Heart left ventricle (tissue), 16 donors: ENCODE measurements at regions not wholly inside any gene's neighbourhood (a gene's known extent, or its start where the extent isn't known, plus 50 kb on each side); places are given as distances from the start of the nearest gene placed in this dataset.
"Not testable (repeated sequence)": the region's sequence is repeated elsewhere in the genome, so short reads cannot be mapped to it uniquely, and the experiment has no call there.

Experiments
- ATAC-seq, 4 donors: fragments of 200-7000 bp; cut with Tn5 transposase; one replicate each; pipeline ENCODE4 v1.9.1; 2020 to 2022; ENCODE audit warnings: moderate library complexity in 4 of 4, mild to moderate bottlenecking in 3 of 4, moderate number of reproducible peaks in 1 of 4
- DNase-seq, 5 donors: peaks; one replicate each; pipeline ENCODE4 v3.0.0-alpha.2; 2020
- H3K27ac ChIP-seq, 12 donors: fragments of 200-600 bp; sonication (generic) in 4 of 12; one replicate each; pipeline versions ENCODE4 v1.5.0 to v1.8.0; 2016 to 2022; ENCODE audit warnings: mild to moderate bottlenecking in 2 of 12
- H3K27me3 ChIP-seq, 9 donors: fragments of 200-600 bp; sonication (generic) in 2 of 9; one replicate each; pipeline versions ENCODE4 v1.5.1 to v1.8.0; 2016 to 2022; ENCODE audit warnings: mild to moderate bottlenecking in 3 of 9
- H3K36me3 ChIP-seq, 9 donors: fragments of 200-600 bp; sonication (generic) in 2 of 9; one replicate each; pipeline versions ENCODE4 v1.5.0 to v1.8.0; 2018 to 2022; ENCODE audit warnings: mild to moderate bottlenecking in 2 of 9
- H3K4me1 ChIP-seq, 12 donors: fragments of 200-600 bp; sonication (generic) in 4 of 12; one replicate each; pipeline versions ENCODE4 v1.5.0 to v1.8.0; 2016 to 2022; ENCODE audit warnings: mild to moderate bottlenecking in 3 of 12
- H3K4me3 ChIP-seq, 12 donors: fragments of 200-600 bp; sonication (generic) in 4 of 12; one replicate each; pipeline versions ENCODE4 v1.5.0 to v1.8.0; 2017 to 2022; ENCODE audit warnings: mild to moderate bottlenecking in 9 of 12, moderate library complexity in 4 of 12
- H3K9me3 ChIP-seq, 12 donors: fragments of 200-600 bp; sonication (generic) in 4 of 12; one replicate each; pipeline versions ENCODE4 v1.5.0 to v1.8.0; 2016 to 2022; ENCODE audit warnings: mild to moderate bottlenecking in 1 of 12
- WGBS, 4 donors: extraction: QIAGEN DNeasy Blood & Tissue Kit in 2 of 4; methylation state at CpG; one replicate each; pipeline versions ENCODE4 v1.1.5 to v1.1.7; 2013 to 2018; 5-methylcytosine and 5-hydroxymethylcytosine counted together
- intact Hi-C, 10 donors: fragments of 100-400 bp; cut with DNase I; formaldehyde crosslinking; loops; one replicate each; pipeline versions ENCODE4 v1.11.1 to v1.14.2; 2022
- donor health status: ischemic (EF 13 %, LVEDD 7.1; RV severe dilation, severe dysfunction).
- donor health status: healthy with polysubstance abuse.
- donor health status: DM: no; HTN: yes; CAD: no.
- donor health status: DM: no; HTN: no; CAD: no.
- donor health status: ischemic (EF 25% LVEDD 6.9; RV normal size, moderate dysfunction).
- donor health status: ischemic (EF 25% LVEDD 5.7; RV mildly dilated, moderate dysfunction).
- donor health status: healthy.
- donor health status: DM: yes; HTN: yes; CAD: no.
- donor health status: ischemic (EF 35%, LVEDD 5.7; RV mildly dilated, moderate dysfunction).
- donor health status: nonischemic (EF 11% LVEDD 7.7; RV severe dilation, severe dysfunction).
- donor health status: DM: yes; HTN: yes; CAD: no.
- donor health status: PGD.
- donor health status: ischemic (EF 29% LVEDD 5.4; RV normal size, mild dysfunction).
- donor health status: nonischemic (EF 23%, LVEDD 6.1; RV moderate dilation, normal function).

DNA sequence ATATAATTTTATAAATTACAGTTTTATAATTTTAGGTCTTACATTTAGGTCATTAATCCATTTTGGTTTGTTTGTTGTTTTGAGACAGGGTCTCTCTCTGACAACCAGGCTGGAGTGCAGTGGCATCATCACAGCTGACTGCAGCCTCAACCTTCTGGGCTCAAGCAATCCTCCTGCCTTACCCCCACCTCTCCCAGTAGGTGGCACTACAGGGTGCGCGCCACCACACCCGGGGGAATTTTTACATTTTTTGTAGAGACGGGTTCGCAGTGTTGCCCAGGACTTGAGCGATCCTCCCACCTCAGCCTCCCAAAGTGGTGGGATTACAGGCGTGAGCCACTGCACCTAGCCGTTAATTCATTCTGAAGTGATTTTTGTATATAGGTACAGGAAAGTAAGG is 187.0 kb upstream of the ZNF658 start:
- H3K4me1 ChIP-seq, DNase-seq, H3K36me3 ChIP-seq, H3K9me3 ChIP-seq, H3K4me3 ChIP-seq, ATAC-seq, H3K27me3 ChIP-seq, intact Hi-C loops, H3K27ac ChIP-seq: not testable (repeated sequence)
- no CpG with 5 or more reads among the region's 8 CpGs for WGBS, 4 donors

DNA sequence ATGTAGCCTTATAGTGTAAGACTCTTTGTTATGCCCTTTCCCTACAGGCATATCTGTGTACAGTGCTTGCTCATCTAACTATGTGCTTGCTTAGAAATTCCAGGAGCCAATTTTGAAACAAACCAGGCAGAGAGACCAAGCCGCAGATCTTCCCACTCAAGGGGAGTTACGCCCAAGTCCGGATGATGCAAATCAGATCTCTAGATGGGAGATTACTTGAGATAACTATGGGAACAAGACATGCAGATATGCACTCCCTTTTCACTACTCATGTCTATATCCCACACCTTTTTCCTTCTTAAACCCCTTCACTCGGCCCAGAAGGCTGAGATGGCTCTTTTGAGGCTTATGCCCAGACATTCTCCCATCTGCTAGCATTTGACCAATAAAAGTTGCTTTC is 179.7 kb upstream of the ZNF658 start:
- H3K9me3 ChIP-seq, intact Hi-C loops, H3K27ac ChIP-seq, H3K27me3 ChIP-seq, ATAC-seq, H3K4me3 ChIP-seq, DNase-seq, H3K4me1 ChIP-seq, H3K36me3 ChIP-seq: not testable (repeated sequence)
- no CpG with 5 or more reads among the region's 4 CpGs for WGBS, 4 donors

DNA sequence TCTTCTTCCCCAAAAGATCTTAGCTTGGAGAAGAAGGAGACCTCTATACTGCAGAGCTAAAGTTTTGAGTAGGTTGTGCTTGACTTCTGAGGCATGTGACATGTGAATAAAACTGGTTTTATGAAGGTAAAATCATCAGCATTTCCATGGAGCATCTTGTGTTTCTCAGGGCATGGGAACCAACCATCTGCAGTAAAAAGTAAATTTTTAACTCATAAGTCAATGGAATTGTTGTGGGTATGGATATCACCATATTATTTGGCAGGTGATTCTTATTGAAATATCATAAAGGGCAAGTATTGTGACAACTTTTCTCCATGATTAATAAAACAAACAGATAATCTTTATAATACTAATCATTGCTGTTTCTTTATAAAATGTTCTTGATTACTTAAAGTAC is 173.0 kb upstream of the ZNF658 start:
- H3K27ac ChIP-seq, H3K4me1 ChIP-seq, H3K27me3 ChIP-seq, intact Hi-C loops, DNase-seq, ATAC-seq, H3K9me3 ChIP-seq, H3K36me3 ChIP-seq, H3K4me3 ChIP-seq: not testable (repeated sequence)

DNA sequence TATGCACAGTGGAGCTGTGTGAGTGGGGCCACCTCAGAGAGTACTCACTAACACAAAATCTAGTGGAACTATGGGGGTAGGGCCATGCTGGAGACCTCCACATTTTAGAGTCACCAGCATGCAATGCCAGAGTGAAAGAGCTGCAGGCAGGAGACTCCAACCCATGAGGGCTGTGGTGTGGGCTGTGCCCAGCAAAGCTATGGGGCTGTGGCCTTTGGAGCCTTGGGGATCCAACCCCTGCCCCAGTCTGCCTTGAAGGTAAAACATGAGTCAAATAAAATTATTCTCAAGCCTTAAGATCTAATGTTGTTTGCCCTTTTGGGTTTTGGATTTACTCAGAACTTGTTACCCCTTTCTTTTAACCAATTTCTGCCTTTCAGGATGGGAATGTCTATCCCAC is 163.8 kb upstream of the ZNF658 start:
- H3K9me3 ChIP-seq, H3K27ac ChIP-seq, ATAC-seq, H3K4me3 ChIP-seq, intact Hi-C loops, H3K4me1 ChIP-seq, H3K27me3 ChIP-seq, H3K36me3 ChIP-seq: not testable (repeated sequence)
- DNase-seq, result peak in 1 of 5 donors; percentile 35

DNA sequence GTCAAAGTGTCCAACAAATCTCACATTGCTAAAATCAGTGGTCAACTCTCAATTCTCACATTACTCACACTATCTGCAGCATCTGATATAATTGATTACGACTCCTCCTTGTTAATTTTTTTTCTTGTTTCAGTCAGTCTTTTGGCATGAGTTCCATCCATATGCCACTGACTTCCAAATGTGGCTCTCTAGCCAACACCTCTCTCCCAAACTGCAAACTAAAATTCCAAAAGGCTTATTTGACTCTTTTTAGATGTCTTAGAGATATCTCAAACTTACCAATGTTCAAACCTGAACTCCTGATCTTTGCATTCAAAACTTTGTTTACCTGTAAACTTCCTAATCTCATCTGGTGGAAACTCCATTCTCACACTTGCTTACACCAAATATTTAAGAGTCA is 162.1 kb upstream of the ZNF658 start:
- intact Hi-C loops, ATAC-seq, H3K36me3 ChIP-seq, H3K27ac ChIP-seq, H3K4me3 ChIP-seq, H3K4me1 ChIP-seq, DNase-seq, H3K9me3 ChIP-seq, H3K27me3 ChIP-seq: not testable (repeated sequence)
- WGBS, 4 donors, result 77 to 91% (median 78%) methylated on average over 1 of the region's 1 CpG

DNA sequence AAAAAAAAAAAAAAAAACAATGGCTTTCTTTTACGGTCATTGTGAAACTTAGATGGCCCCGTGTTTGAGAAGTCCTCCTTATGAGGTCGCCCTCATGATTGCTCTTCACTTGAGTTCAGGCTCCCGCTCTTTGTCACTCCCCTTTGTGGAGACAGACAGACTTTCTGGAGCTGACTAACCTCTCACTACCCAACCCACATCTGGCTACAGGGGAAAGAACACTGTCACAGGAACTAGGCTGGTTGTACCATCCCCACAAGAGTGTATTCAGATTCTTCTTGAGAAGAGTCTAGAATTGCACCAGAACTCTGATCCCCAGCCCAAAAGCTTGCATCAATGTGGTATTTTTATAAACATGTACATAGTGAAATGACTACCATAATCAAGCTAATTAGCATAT is 160.4 kb upstream of the ZNF658 start:
- H3K27ac ChIP-seq, H3K36me3 ChIP-seq, H3K27me3 ChIP-seq, H3K9me3 ChIP-seq, H3K4me1 ChIP-seq, DNase-seq, H3K4me3 ChIP-seq, ATAC-seq, intact Hi-C loops: not testable (repeated sequence)
- 92% methylated on average over 1 of the region's 4 CpGs; no CpG with 5 or more reads in 3 of the 4 donors for WGBS, 4 donors

DNA sequence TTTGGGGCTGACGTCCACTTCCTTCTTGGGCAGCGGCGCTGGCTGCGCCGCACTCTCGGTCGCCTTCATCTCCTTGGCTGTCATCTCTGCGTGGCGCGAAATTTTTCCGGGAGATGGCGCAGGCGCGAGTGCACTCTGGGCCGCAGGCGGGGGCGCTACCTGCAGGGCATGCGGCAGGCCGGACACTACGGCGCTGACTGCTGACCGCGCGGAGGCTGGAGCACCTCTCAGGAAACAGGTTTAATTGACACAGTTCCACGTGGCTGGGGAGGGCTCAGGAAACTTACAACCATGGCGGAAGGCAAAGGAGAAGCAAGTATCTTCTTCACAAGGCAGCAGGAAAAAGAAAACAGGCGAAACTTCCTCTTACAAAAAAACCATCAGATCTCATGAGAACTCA is 154.7 kb upstream of the ZNF658 start:
- H3K27me3 ChIP-seq, H3K9me3 ChIP-seq, ATAC-seq, intact Hi-C loops, H3K27ac ChIP-seq, H3K36me3 ChIP-seq, H3K4me3 ChIP-seq, H3K4me1 ChIP-seq: not testable (repeated sequence)
- DNase-seq, result peak in 1 of 5 donors; percentile 15
- WGBS, 4 donors, result 84 to 94% methylated on average over 12 to 14 of the region's 27 CpGs; no CpG with 5 or more reads in 2 of the 4 donors

DNA sequence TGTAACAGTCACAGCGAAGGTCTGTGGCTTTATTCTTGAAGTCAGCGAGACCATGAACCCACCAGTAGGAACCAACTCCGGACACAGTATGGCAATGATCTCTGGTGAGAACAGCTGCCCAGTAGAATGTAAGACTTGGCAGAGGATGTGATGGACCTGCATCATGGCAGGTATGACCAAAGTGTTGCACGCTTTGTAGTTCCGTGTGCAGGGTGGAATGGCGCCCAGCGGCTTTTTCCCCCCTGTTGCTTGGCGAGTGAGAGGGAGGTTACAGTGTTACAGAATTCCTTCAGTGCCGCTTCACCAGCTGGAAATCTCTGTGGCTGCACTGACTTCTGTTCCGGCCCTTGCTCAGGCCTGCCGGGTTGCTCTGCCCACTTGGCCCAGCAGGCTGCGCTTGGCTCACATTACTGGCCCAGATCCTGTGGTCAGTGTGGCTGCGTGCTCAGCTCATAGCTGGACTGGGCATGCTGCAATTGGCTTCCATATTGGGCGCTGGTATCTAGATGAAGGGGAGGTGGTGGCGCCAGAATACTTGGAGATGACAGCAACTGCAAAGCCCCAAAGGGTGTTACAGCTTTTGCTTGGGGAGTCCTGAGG is 148.1 kb upstream of the ZNF658 start:
- 76 to 95% (median 90%) methylated on average over 3 to 10 of the region's 15 CpGs; no CpG with 5 or more reads in 1 of the 4 donors for WGBS, 4 donors
- ATAC-seq, H3K36me3 ChIP-seq, H3K27me3 ChIP-seq, H3K9me3 ChIP-seq, H3K27ac ChIP-seq, H3K4me3 ChIP-seq, intact Hi-C loops, H3K4me1 ChIP-seq, DNase-seq: not testable (repeated sequence)

DNA sequence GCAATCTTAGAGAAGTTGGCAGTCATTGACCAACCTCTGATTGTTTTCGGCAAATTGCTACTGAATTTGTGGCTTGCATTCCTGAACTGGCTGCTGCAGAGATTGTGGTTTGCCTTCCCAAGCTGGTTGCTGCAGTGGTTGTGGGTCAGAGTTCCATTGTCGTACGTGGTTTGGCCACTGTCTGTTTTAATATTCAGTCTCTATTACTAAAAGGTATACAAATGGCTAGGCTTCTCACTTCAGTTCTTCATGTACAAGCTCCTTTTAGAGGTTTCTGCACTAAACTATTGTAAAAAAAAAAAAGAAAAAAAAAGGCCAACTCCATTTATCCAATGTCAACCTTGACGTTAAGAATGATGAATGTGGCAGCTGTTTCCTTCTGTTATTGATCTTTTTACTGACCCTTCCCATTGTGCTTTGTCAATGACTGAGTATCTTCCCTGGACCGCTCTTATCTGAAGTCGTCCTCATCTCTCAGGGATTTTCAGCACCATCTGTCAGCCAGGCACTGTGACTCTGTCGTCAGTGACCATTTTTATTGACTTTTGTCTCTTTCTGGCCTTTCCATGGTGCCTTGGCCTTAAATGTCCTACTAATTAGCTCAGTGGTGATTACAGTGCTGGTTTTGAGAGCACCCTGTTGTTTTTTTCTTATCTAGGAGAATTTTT is 140.6 kb upstream of the ZNF658 start:
- H3K4me3 ChIP-seq, DNase-seq, H3K27me3 ChIP-seq, ATAC-seq, H3K9me3 ChIP-seq, H3K27ac ChIP-seq, intact Hi-C loops, H3K4me1 ChIP-seq, H3K36me3 ChIP-seq: not testable (repeated sequence)
- WGBS, 4 donors, result 20 to 34% methylated on average over 3 of the region's 7 CpGs; no CpG with 5 or more reads in 2 of the 4 donors

DNA sequence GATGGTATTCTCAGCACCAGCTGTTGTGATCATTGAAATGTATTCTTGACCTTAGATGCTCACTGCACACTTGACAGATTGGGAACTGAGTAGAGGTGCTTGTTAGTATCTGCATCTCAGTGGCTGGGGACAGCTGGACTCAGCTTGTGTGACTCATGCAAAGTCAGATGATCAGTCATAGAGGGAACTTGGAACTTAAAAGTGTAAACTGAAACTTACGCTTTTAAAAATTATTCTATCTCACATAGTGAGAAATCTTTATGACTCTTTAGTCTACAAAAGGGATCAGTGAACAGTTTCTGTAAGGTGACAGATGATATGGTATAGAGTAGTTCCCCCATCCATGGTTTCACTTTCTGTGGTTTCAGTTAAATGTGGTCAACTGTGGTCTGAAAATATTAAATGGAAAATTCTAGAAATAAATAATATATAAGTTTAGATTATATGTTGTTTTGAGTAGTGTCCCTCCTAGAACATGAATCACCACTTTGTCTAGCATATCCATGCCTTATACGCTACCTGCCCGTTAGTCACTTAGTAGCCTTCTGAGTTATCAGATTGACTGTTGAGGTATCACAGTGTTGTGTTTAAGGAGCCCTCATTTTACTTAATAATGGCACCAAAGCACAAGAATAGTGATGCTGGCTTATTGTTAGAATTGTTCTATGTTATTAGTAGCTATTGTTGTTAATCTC is 135.6 kb upstream of the ZNF658 start:
- H3K27me3 ChIP-seq, H3K9me3 ChIP-seq, ATAC-seq, H3K27ac ChIP-seq, H3K4me1 ChIP-seq, H3K36me3 ChIP-seq, intact Hi-C loops, DNase-seq, H3K4me3 ChIP-seq: not testable (repeated sequence)
- WGBS, 4 donors, result no CpG with 5 or more reads among the region's 3 CpGs

DNA sequence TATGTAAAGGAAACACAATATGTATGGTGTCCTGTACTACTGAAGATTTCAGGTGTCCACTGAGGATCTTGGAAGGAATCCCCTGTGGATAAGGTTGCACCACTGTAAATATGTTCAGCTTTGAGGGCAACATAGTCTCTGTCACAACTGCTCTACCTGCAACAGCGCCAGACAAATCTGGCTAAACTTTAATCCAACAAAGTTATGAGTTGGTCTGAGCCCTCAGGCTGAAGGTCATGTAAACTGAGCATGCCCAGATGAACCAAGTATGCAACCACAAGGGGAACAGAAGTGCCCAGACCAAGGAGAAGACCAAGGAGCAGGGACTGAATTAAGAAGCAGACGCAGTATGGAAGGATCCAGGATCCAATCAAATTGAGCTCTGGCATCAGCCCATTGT is 135.0 kb upstream of the ZNF658 start:
- not testable (repeated sequence) for DNase-seq, H3K27ac ChIP-seq

More for the DNA sequence above, 135.0 kb upstream of the ZNF658 start:
- intact Hi-C loops, H3K27me3 ChIP-seq, H3K4me1 ChIP-seq, H3K9me3 ChIP-seq, H3K36me3 ChIP-seq, ATAC-seq, H3K4me3 ChIP-seq: not testable (repeated sequence)
- WGBS, 4 donors, result no CpG with 5 or more reads among the region's 2 CpGs
